Activated CD4-positive, alpha-beta T cell treated with anti-CD3 and anti-CD28 coated beads for 48 hours (primary cell): ENCODE measurements at regions not wholly inside any gene's neighbourhood (a gene's known extent, or its start where the extent isn't known, plus 50 kb on each side); places are given as distances from the start of the nearest gene placed in this dataset.

ENCODE experiments used
- DNase-seq: peaks from one replicate; pipeline ENCODE4 v3.0.0-alpha.2; 2020

DNA sequence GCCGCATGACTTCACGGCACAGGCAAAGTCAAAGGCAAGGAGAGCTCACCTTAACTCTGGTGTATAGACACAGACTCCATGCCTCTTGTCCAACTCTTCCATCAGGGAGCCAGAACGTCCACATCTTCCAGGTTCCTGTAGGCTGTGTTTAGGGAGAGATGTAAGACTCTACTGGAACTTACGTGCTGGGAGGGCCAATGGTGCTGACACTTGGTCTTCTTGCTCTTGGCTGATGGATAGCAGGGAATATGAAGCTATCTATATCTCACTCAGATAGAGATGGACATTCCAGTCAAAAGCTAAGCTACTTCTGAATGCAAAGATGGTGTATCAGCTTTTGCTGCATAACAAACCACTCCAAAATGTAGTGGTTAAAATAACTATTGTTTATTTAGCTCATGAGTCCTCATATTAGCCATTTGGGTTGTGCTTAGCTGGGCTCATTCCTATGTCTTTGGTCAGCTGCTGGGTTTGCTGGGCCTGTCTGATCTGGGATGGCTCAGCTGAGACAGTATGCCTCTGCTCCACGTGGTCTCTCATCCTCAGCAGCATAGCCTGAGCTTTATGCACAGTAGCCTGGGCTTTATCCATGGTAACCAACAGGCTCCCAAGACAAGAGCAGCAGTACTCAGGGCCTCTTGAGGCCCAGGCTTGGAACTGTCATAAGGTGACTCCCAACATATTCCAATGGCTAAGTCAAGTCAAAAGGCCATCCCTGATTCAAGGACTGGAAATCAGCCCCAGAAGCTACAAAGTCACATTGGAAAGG, 111.6 kb downstream of the SNX5 start:
- no peak for DNase-seq

DNA sequence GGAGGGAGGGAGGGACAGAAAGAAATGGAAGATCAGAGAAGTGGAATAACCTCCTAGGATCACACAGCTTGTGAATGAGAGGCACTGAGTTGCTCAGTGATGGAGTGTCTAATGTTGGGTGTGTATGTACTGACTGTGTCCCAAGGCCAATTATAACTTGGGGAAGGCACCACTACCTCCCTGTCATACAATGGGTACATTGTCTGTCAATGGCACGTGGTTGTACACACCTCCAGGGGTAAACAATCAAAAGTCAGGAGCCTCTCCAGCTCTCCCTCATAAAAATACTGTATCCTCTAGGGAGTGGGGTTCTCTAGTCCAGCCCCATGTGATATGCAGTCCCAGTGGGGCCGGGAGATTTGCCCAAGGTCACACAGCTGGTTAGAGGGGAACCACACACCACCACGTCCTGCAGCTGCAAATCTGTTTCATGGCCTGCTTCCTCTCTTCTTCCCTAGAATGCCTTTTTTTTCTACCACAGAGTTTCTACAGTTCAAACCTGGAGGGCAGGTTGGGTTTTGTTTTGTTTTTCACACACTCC, 112.5 kb downstream of the SNX5 start:
- DNase-seq: no peak

DNA sequence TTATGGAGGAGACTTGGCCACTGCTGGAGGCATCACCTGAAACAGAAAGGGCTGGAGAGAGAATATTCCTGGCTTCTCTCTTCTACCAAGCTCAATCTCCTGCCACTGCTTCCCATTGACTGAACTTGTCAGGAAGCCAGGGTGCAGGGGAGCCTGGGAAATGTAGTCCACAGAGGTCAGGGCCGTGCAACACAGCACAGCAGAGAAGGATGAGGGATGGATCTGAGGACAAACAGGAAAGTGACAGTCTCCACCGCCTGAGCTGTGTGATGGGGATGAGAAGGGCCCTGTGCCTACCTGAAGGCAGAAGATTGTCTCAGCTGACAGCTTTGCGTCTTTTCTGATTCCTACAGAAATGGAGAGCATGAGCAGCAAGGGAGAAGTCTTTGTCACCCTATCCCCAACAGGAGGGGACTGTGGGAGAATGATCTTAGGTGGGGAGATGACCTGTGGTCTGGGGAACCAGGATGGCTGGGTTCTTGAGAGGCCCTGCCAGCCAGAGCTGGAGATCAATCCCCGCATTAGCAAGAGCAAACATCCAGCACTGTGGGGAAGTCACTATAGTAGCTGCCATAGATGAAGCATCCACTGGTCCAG, 114.2 kb downstream of the SNX5 start:
- no peak for DNase-seq

DNA sequence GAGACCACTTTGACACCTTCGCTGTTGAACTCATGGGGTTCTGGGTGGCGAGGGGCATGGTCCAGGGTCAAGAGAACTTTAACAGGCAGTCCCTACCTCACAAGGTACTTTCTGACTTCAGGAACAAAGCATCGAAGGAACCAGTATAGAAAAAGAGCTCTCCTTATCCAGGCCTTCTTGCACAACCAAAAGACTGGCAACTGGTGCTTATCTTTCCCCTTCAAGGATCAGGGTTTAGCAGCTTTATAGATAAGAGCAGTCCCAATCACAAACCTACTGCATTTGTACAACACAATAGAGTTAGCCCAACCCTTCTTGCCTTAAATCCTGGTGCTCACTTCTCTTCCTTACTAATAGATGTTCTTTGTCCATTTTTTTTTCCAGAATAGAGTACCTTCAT, 116.3 kb downstream of the SNX5 start:
- DNase-seq: no peak

DNA sequence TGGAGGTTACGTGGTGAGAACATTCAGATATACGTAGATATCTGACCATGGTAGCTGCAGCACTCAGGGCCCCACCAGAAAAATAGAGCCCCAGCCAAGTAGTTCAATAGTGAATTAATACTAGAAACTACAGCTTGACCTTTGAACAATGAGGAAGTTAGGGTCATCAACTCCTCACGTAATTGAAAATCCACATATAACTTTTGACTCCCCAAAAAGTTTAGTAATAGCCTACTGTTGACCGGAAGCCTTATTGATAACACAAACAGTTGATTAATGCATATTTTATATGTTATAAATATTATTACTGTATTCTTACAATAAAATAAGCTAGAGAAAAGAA, 117.9 kb downstream of the SNX5 start:
- DNase-seq: no peak

DNA sequence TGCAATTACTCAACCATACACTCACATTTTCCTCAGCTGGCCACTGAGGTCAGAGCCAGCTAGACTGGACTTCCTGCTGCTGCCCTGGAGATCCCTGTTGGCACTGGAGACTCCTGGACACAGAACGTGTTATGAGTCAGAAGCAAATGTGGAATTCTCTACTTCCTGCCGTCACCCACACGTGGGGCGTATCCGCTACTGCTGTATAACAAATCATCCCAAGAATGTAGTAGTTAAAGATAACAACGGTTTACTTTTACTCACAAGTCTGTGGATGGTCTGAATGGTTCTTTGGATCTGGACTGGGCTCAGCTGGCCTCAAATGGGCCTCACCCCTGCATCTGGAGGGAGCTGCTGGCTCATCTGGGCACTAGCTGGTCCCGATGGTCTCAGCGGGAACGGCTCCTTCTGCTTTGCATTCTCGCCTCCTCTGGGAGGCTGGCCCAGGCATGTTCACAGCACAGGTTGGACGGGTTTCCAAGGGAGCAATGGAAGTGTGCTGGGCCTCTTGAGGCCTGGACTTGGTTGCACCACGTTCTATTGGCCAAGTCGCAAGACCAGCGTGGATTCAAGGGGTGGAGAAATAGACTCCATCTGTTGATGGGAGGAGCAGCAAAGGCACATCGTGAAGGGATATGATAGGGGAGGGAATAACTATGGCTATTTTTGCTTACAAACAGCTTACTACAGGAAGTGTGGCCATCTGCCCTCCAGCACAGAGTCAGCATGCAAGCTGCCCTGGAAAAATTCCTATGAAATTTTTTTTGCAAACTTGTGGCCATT, 118.5 kb downstream of the SNX5 start:
- no peak for DNase-seq

DNA sequence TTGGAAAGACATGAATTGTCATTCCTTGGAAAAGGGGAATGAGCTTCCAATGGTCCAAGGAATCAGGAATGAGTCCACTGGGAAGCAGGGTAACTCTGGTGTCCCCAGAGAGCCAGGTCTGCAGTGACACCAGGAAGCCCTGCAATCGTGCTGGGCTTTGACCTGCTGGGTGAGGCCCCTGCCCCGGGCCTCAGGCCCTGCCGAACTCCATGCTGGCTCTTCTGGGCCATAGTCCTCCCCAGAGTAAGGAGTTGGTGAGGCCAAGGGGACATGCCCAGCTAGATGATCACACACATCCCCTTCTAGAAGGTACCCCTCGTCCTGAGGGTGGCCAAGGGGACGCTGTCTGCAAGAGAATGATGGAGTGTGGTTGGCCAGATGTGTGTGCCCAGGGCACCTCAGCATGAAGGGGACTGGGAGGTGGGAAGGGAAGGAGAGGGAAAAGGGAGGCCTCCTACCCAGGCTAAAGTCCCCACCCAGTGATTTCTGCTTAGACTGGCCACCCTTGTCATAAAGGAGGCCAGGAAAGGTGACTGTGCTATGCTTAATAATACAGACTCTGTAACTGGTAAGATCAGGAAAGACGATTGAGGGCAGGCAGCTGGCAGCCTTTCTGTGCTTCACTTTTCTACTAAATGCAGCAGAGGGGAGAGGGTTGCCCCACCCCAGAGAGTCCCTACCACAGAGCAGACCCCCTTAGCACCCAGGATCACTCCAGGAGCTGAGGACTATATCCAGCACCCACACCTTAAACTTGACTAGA, 119.3 kb downstream of the SNX5 start:
- no peak for DNase-seq

DNA sequence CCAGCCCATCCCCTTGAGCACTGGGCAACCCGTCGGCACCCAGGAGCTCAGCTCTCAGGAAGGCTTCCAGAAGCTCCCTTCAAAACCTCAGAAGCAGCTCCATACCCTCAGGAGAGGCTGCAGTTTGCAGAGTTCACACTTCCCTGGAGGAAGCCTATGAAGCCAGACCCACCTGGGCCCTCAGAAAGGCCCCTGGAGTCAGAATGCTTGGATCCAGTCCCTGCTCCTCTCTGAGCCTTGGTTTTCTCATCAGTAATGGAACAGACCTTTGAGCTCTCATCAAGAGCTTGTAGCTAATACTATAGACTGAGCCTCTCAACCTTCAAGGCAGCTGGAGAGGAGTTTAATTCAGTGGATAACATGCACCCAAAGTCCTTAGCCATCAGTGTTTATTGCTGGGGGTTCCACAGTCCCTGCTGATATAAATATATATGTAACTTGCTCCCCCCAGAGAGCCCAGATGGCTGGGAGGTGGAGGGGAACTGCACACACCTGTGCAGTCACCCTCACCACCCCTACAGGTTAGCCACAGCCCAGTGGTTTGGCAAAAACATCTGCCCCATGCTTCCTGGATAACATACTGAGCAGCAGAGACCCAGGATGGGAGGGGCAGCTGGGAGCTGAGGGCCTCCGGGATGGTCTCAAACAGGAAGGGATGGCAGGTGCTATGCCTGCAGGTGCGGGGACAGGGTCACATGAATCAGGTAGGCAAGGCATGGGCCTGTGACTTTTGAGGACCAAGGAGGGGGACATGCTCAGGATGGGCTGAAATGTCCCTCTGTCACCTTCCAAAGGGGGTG, 120.1 kb downstream of the SNX5 start:
- no peak for DNase-seq

DNA sequence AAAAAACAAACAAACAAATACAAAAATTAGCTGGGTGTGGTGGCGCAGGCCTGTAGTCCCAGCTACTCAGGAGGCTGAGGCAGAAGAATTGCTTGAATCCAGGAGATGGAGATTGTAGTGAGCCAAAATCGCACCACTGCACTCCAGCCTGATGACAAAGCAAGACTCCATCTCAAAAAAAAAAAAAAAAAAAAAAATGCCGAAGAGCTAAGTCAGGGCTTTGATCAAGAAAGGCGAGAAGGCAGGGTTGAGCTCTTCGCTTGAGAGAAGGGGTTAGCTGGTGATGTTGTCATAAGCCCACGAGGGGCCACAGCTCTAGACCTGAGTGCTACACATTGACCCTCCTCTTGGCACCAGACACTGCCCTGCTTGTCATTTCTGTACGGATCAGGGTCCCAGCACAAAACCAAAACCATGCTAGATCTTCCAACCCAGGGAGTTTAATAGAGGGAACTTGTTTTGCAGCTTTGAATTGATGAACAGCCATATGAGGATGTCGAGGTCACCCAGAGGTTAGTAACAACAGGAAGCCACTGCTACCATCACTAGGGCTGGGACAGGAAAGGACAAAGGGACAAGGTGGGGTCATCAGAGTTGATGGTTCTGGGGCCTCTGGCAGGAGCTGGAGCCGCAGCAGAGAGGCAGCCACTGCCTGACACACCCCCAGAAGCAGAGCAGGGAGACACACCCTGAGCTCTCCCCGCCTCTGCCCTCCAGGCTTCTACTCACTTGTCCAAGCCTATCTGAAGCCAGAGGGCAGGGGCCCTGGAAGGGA, 122.7 kb downstream of the SNX5 start:
- no peak for DNase-seq

DNA sequence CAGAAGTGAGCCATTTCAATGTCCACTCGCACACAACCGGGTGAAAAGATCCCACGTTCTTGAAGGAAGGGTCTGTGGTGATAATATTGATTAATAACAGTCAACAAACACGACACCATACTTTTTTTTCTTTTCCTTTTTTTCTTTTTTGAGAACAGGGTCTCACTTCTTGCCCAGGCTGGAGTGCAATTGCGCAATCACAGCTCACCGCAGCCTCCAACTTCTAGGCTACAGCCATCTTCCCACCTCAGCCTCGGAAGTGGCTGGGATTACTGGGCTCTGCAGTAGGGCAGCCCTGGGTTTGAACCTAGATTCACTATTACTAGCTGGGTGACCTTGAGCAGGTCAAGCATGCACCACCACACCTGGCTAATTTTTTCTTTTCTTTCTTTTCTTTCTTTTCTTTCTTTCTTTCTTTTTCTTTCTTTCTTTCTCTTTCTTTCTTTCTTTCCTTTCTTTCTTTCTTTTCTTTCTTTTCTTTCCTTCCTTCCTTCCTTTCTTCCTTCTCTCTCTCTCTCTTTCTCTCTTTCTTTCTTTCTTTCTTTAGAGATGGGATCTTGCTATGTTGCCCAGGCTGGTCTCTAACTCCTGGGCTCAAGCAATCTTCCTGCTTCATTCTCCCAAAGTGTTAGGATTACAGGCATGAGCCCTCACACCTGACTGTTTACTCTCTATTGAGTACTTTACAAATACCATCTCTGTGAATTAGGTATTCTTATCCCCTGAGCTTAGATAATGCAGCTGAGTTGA, 123.9 kb downstream of the SNX5 start:
- no peak for DNase-seq

DNA sequence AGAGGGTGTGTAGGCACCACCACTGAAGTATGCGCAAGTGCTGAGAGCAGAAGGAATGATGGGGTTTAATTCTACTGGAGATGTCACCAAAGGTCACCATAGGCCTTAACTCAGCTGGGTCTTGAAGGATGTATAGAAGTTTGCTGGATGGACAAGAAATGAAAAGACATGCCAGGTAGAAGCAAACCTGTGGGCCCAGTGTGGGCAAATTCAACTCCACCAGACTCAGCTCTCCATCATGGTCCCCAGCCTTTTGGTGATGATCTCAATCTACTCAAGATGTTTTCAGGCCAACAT, 124.5 kb downstream of the SNX5 start:
- no peak for DNase-seq

DNA sequence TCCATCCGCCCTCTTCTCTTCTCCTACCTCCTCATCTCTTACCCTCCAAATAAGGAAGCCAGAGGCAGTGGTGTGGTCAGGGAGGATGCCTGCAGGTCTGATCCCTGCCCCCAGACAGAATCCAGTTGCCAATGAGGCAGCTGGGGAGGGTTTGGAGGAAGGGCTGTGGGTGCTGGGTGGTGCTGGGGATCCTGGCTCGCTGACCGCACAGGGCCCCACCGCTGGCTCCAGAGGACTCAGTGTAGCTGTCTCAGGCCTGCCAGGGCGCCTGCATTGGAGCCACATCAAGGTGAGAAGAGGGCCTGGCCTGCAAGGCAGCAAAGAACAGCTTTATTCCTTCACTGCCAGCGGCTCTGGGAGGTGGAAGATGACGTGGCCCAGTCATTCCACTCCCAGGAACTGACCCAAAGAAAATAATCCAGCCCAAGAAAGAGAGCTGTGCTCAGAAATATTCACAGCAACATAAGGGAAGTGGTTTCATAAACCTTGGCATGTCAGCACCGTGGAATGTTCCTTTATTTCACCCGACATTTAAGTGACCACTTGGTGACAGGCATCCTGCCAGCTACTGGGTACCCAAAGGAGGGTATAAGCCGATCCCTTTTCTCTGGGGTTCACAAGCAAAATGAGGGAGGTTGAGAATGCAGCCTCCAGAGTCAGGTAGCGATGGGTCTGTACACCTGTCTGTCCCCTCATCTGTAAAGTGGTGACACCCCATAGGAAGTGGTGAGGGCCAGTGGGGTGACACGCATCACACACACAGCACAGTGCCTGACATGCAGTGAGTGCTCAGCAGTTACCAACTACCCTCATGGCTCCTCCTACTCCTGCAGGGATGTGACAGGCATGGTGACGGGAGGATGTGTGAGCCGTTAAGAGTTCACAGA, 125.1 kb downstream of the SNX5 start:
- DNase-seq: peak; percentile 16

DNA sequence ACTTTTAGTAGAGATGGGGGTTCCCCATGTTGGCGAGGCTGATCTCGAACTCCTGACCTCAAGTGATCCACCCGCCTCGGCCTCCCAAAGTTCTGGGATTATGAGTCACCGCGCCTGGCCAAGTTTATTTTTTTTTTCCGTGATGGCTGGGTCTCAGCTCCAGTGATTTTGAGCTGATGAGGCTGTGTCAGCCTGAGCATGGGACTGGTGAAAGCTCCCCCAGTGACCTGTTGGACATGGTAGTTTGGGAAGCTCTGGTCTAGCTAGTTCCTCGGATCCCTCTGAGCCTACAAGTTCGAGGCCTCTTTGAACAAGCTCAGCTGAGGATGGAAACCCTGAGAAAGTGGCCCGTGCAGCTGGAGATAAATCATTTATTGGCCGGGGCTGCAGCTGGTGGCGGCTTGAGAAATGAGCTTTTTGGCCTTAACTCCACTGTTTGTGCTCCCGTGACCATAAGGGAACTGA, 126.8 kb downstream of the SNX5 start:
- no peak for DNase-seq

DNA sequence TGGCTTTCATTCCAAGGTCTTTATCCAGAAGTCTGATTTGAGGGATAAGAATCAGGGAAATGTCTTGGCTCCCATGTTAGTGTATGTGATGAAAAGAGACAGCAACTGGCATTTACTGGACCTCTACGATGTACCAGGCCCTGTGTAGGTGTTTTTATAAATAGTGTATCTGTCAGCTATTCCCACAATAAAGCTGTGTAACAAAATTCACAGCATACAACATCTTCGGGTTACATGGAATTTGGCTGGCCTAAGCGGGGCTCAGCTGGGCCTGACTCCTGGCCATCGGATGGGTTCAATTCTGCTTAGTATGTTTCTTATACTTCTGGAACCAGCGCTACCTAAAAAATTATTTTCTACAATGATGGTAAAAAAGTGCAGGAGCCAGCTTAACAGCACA, 128.2 kb downstream of the SNX5 start:
- DNase-seq: no peak

DNA sequence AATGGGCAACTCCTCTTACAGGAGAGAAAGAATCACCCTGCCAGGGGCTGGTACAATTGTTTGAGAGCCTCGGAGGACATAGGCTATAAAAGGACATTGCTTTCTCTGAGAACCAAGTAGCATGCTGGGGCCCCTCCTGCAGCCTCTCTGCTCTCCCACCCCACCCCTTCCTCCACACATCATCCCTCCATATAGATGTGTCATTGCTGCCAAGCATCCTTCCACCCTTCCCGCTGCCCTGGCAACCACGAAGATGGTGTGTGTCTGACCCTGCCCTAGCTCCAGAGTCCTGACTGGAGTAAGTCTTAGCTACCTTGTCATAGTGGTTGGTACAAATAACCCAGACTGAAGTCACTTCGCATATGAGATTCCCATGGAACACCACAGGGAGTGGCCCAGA, 129.7 kb downstream of the SNX5 start:
- DNase-seq: no peak

DNA sequence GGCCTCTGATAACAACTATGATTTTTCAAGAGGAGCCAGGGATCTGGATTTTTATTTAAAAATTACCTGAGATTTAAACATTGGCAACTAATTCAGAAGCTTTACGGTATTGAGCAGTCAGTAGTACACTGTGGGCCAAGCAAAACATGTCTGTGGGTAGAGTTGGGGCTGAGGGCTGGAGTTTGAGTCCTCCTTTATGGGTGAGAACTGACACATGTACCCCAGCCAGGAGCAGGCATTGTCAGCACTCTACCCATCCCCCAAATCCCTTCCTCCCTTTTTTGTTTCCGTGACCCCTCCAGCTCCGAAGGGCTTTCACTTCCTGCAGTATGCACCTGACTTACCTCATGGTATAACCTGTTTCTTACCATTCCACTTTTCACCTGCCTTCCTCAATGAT, 131.4 kb downstream of the SNX5 start:
- DNase-seq: no peak

DNA sequence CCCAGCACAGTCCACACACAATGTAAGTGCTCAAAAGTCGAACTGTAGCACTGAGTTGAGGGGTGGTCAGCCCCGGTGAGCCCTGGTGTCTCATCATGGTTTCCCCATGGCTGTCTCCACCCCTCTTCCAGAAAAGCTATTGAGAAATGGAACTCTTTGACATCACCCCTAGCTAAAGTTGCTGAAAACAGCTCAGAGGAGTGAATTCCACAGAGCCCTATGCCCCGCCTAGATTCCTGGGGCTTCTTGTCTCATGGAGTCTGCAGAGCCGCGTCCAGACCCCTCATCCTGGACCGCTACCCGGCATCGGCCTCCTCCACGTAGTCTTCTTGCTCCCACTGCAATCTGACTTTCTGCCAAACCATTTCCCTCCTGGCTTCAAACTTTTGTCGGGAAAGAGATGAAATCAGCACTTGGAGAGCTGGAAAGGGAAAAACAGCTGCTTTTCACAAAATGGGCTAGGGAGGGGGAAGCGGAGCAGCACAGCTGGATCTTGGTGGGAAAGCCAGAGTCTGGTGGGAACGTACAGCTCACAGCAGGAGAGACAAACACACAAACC, 132.2 kb downstream of the SNX5 start:
- DNase-seq: no peak

DNA sequence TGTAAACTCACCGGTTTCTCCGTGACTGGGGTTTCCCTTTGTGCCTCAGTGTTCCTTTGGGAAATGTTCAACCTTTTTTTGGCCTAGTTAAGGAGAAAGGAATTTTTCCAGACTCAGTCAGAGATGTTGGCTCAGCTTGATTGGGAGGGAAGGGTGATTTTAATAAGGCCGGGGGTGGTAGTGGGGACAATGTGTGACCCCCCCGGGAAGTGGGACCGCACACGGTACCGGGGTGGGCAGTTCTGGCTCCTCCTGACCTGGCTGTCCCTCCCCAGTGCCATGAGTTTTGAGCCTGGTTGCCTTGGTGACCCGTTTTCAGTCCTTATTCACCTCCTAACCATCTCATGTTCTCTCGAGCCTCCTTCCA, 132.7 kb downstream of the SNX5 start:
- DNase-seq: no peak

DNA sequence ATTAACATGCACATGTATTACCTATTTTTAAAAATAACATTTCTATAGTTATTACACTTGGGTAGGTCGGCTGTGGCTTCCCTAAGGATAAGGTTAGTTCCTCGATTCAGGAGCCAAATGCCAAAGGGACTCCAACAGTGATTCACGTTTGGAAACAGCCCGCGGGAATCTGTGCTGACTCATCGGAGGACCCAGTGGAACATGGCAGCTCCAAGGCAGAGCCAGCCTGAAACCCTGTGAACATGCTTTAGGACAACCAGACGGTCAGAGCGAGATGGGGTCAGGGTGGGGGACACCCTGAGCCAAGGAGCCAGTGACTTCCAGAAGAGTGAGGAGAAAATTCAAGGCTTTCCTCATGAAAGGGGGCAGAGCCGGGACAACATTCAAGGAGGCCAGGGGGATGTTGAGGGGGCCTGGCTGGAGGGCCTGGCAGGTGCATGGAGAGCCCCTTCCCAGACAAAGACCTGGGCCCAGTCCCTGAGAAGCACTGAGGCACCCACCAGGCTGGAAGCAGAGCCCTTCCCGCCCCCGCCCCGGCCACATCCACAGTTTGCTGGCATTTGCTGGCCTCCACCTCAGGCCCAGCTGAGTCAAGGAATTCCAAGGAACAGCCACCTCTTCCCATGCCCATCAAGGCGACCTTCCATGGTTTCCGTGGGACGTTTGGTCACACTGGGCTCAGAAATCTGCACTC, 133.2 kb downstream of the SNX5 start:
- DNase-seq: no peak
